GM19438 (cell line): ENCODE measurements at regions not wholly inside any gene's neighbourhood (a gene's known extent, or its start where the extent isn't known, plus 50 kb on each side); places are given as distances from the start of the nearest gene placed in this dataset.
"Not testable (repeated sequence)": the region's sequence is repeated elsewhere in the genome, so short reads cannot be mapped to it uniquely, and the experiment has no call there.

Experiments used
- ATAC-seq: cut with Tn5 transposase; IDR thresholded peaks from one replicate; pipeline ENCODE4 v1.9.1; 2021; ENCODE audit warnings: low read depth; ENCODE audit not compliant: unreplicated experiment

- ATAC-seq, result no peak
Measured at GRCh38 chr5:67793966-67794365, 421.6 kb upstream of the PIK3R1 start.

GRCh38 chr5:67793418-67793817, 422.1 kb upstream of the PIK3R1 start:
- ATAC-seq, result no peak

DNA sequence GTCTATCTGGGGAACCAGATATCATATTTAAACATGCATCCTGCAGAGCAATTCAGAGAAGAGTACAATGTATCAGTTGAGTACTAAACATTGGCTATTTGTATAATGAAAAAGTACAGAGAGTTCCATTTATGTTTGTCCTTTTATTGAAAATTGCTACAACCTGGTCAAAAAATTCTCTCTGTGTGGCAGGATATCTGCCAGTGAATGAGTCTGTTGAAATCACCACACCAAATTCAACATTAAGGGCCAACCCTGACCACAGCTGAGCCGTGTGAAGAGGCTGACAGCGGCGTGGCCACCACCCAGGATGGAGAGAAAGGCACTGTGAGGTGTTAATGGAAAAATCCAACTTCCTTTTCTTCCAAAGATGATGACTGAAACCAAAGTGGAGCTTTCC, 422.7 kb upstream of the PIK3R1 start:
- no peak for ATAC-seq

DNA sequence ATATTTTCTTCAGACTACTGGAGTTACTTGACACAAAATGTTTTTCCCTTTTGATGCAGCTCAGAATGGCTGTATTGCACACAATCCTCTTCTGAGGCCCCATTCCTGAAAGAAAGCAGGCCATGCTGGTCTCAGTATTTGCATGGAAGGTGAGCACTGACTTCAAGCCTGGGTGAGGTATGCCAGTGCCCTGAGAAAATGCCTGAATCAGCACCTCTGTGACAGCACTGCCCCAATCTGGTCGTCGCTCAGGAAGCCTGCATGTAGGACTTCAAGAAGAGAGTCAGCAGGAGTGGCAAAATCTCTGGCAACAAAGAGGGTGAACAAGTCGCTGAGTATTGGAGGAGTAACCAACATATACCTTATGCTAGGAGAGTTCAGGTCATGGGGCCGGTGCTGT, 425.2 kb upstream of the PIK3R1 start:
- no peak for ATAC-seq

GRCh38 chr5:67779893-67780623, 435.5 kb upstream of the PIK3R1 start:
- not testable (repeated sequence) for ATAC-seq

- ATAC-seq, result no peak
Measured at GRCh38 chr5:67774786-67775185, 440.8 kb upstream of the PIK3R1 start.

DNA sequence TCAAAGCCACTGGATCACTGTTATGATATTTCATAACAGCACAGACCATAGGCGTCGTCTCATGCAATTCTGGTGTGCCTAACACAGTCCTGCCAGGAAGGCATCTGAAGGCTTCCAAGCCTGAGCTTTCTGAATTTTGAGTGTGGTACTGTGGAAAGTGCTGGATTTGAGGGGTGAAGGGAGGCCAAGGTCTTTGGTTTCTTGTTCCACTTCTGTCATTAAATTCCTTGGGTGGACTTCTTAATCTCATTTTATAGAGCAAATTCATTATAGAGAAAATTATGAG, 441.3 kb upstream of the PIK3R1 start:
- ATAC-seq, result no peak

DNA sequence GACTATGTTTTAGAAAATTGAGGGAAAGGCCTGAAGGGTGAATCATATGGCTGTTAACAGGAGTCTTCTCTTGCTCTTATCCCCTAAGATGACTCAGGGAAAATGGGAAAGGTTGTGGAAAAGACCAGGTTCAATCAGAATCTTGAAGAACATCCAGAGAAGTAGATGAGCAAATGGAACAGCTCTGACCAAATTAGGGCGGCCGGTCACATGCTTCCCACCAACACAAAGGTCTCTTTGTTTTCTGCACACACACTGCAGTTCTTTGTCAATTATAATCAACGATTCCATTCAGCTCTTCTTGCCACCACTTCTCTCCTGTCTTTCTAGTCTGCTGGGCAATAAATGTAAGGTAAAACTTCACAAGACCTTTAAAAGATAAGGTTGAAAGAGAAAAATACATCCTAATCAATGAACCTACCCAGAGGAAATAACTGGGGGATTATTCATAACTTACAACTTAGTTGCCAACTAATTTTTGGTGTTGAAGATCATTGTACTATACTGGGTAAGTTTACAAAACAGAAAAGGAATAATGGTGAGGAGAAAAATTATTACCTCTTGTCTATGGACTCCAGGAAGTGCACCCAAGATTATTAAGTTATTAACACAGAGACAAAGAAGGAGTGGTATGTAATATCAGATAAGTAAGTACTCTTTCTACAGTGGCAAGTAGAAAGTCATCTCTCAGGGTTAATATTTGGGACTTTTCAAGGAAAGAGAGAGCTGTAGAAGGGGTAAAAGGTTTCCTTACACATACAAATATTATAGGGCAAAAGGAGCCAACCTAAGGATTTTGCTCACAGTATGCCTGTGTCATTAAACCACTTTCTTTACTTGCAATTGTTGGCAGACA, 441.9 kb upstream of the PIK3R1 start:
- ATAC-seq, result no peak

- no peak for ATAC-seq
Measured at GRCh38 chr5:67771791-67772190, 443.8 kb upstream of the PIK3R1 start.

- no peak for ATAC-seq
Measured at GRCh38 chr5:67771221-67771620, 444.3 kb upstream of the PIK3R1 start.

DNA sequence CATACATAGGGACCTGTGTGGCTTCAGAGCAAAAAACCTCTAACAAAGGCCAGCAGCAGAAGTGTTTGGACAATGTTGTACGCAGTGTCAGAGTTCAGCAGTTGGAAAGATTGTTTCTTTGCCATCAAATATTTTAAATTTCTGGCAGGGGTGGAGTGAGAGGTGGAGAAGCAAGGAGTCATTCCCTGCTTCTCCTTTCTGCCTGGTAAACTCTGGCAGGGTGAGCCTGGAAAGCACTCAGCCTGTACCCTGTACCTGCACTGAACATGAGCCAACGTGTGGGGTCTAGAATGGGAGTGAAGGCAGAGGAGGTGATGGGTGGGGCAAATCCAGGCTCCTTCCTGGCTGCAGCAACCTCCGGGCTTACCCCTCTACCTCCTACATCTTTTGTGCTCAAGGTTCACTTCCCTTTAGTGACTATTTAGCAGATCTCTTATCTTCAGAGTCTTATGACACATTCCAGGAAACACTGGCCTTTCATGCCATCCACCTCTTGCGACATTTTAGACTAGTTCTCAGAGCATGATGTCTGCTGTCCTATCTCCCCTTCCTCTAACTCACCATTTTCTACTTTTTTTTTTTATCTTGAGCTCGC, 445.0 kb upstream of the PIK3R1 start:
- no peak for ATAC-seq

DNA sequence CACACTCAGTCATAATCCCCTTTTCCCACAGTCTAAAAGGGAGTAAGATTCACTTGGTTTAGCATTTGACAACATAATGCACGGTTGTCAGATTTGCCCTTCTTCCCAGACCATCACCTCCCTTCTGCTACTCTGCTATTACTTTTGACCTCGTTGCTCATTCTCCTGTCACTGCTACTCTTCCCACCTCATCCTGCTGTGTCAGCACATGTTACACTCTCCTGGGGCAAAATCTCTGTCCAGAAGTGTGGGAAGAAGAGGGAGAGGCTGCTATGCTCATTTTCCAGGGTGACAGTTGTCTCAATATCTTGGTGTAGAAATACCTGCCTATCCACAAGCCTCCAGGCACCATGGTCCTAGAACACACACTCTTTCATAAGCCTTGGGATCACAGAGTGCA, 449.9 kb upstream of the PIK3R1 start:
- ATAC-seq, result no peak

DNA sequence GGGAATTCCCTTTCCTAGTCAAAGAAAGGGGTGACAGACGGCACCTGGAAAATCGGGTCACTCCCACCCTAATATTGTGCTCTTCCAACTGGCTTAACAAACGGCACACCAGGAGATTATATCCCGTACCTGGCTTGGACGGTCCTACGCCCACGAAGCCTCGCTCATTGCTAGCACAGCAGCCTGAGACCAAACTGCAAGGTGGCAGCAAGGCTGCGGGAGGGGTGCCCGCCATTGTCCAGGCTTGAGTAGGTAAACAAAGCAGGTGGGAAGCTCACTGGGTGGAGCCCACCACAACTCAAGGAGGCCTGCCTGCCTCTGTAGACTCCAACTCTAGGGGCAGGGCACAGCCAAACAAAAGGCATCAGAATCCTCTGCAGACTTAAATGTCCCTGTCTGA, 457.8 kb upstream of the PIK3R1 start:
- not testable (repeated sequence) for ATAC-seq

- no peak for ATAC-seq
Measured at GRCh38 chr5:67752357-67752708, 463.2 kb upstream of the PIK3R1 start.

- ATAC-seq, result no peak
Measured at GRCh38 chr5:67748165-67748690, 467.3 kb upstream of the PIK3R1 start.

GRCh38 chr5:67747096-67747495, 468.5 kb upstream of the PIK3R1 start:
- ATAC-seq, result no peak

DNA sequence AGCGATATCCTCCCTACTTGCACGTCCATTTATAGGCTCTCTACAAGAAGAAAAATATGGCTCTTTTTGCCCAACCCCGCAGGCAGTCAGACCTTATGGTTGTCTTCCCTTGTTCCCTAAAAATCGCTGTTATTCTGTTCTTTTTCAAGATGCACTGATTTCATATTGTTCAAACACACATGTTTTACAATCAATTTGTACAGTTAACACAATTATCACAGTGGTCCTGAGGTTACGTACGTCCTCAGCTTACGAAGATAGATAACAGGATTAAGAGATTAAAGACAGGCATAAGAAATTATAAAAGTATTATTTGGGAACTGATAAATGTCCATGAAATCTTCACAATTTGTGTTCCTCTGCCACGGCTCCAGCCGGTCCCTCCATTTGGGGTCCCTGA, 468.9 kb upstream of the PIK3R1 start:
- not testable (repeated sequence) for ATAC-seq

DNA sequence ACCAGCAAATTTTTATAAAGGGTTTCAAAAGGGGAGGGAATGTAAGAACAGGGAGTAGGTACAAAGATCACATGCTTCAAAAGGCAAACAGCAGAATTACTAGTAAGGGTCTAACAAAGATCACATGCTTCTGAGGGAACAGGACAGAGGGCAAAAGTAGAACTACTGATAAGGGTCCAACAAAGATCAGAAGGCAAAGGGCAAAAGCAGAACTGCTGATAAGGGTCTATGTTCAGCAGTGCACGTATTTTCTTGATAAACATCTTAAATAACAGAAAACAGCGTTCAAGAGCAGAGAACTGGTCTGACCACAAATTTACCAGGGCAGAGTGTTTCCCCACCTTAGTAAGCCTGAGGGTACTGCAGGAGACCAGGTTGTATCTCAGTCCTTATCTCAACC, 469.5 kb upstream of the PIK3R1 start:
- no peak for ATAC-seq

DNA sequence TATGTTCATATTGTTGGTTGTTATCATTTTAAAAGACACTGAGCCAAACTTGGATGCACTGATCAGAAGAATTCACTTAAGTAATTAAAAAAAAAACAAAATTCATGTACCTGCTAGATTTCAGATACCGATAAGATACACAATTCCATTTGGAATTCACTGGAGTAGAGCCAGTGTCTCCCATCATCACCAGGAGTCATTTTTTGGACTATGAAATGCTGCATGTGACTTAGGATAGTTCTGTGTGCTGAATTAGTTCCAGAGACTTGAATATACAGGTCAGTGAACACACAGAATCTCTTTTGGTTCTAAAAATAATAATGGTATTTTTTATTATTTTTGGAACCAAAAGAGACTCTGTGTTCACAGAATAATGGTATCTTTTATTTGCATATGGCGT, 482.6 kb upstream of the PIK3R1 start:
- ATAC-seq, result no peak

GRCh38 chr5:67732471-67732870, 483.1 kb upstream of the PIK3R1 start:
- no peak for ATAC-seq

DNA sequence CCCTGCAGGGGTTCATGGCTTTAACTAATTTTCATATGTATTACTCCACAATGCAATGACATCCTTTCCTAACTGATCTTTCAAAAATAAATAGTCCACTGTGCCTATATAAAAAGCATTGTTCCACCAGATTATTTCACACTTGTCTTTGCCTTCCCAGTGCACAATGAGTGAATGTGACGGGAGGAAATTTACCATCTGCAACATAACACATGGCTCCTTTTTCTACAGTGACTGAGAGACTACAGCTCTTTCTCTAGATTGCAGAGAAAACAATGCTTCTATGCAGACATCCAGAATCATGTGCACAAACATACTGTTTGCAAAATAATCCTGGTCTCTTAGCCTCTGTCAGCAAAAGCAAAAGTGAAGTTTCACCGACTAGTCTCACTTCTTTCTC, 483.7 kb upstream of the PIK3R1 start:
- no peak for ATAC-seq
